Activated CD8-positive, alpha-beta memory T cell treated with anti-CD3 and anti-CD28 coated beads for 36 hours (primary cell): ENCODE measurements at regions not wholly inside any gene's neighbourhood (a gene's known extent, or its start where the extent isn't known, plus 50 kb on each side); places are given as distances from the start of the nearest gene placed in this dataset.
"Not testable (repeated sequence)": the region's sequence is repeated elsewhere in the genome, so short reads cannot be mapped to it uniquely, and the experiment has no call there.

Source experiments
- CTCF ChIA-PET: fragments of 350-600 bp; sonication (Branson Sonifier 250); formaldehyde crosslinking; loops from one replicate; lab custom pipeline; 2021; ENCODE audit warnings: antibody characterized with exemption; lab: Charles Lee
- POLR2A ChIA-PET: fragments of 350-600 bp; sonication (Branson Sonifier 250); formaldehyde crosslinking; loops from one replicate; lab custom pipeline; 2021; ENCODE audit warnings: antibody characterized with exemption; lab: Charles Lee

GRCh38 chr7:13806089-13806867, 183.2 kb downstream of the ETV1 start:
- CTCF ChIA-PET, POLR2A ChIA-PET: not testable (repeated sequence)

- POLR2A ChIA-PET: not testable (repeated sequence)
These were observed 172.2 kb downstream of the ETV1 start for GRCh38 chr7:13817230-13817629.

GRCh38 chr7:13821152-13821787, 168.2 kb downstream of the ETV1 start:
- CTCF ChIA-PET: no interaction called here
- POLR2A ChIA-PET: interaction anchor here (0.6 kb wide), 1 partner anchor 18 kb away, joined by 4 read pairs; no protein-coding TSS in a partner anchor

More at GRCh38 chr7:13817230-13817629, 172.2 kb downstream of the ETV1 start:
- CTCF ChIA-PET: not testable (repeated sequence)

- POLR2A ChIA-PET: no interaction called here
These were observed 166.8 kb downstream of the ETV1 start for GRCh38 chr7:13822678-13823077.

GRCh38 chr7:13826752-13827151, 162.7 kb downstream of the ETV1 start:
- ChIA-PET POLR2A (no interaction called here), CTCF (no interaction called here)

More at GRCh38 chr7:13822678-13823077, 166.8 kb downstream of the ETV1 start:
- CTCF ChIA-PET: no interaction called here

- CTCF ChIA-PET: no interaction called here
- POLR2A ChIA-PET: no interaction called here
These were observed 161.8 kb downstream of the ETV1 start for GRCh38 chr7:13827716-13828115.

- CTCF ChIA-PET: no interaction called here
- POLR2A ChIA-PET: no interaction called here
These were observed 160.2 kb downstream of the ETV1 start for GRCh38 chr7:13829231-13829630.

GRCh38 chr7:13829914-13830900, 159.3 kb downstream of the ETV1 start:
- ChIA-PET POLR2A (no interaction called here), CTCF (no interaction called here)

GRCh38 chr7:13832346-13832745, 157.1 kb downstream of the ETV1 start:
- POLR2A ChIA-PET: no interaction called here
- CTCF ChIA-PET: no interaction called here

- ChIA-PET CTCF (no interaction called here), POLR2A (no interaction called here)
These were observed 155.1 kb downstream of the ETV1 start for GRCh38 chr7:13834328-13834761.

GRCh38 chr7:13835442-13835841, 154.0 kb downstream of the ETV1 start:
- ChIA-PET POLR2A (no interaction called here), CTCF (no interaction called here)

- ChIA-PET CTCF (no interaction called here), POLR2A (no interaction called here)
These were observed 150.4 kb downstream of the ETV1 start for GRCh38 chr7:13839063-13839462.
